Heart left ventricle (tissue), 16 donors: ENCODE measurements at regions not wholly inside any gene's neighbourhood (a gene's known extent, or its start where the extent isn't known, plus 50 kb on each side); places are given as distances from the start of the nearest gene placed in this dataset.

Experiments
- ATAC-seq, 4 donors: fragments of 200-7000 bp; cut with Tn5 transposase; one replicate each; pipeline ENCODE4 v1.9.1; 2020 to 2022; ENCODE audit warnings: moderate library complexity in 4 of 4, mild to moderate bottlenecking in 3 of 4, moderate number of reproducible peaks in 1 of 4
- DNase-seq, 5 donors: peaks; one replicate each; pipeline ENCODE4 v3.0.0-alpha.2; 2020
- H3K27ac ChIP-seq, 12 donors: fragments of 200-600 bp; sonication (generic) in 4 of 12; one replicate each; pipeline versions ENCODE4 v1.5.0 to v1.8.0; 2016 to 2022; ENCODE audit warnings: mild to moderate bottlenecking in 2 of 12
- H3K27me3 ChIP-seq, 9 donors: fragments of 200-600 bp; sonication (generic) in 2 of 9; one replicate each; pipeline versions ENCODE4 v1.5.1 to v1.8.0; 2016 to 2022; ENCODE audit warnings: mild to moderate bottlenecking in 3 of 9
- H3K36me3 ChIP-seq, 9 donors: fragments of 200-600 bp; sonication (generic) in 2 of 9; one replicate each; pipeline versions ENCODE4 v1.5.0 to v1.8.0; 2018 to 2022; ENCODE audit warnings: mild to moderate bottlenecking in 2 of 9
- H3K4me1 ChIP-seq, 12 donors: fragments of 200-600 bp; sonication (generic) in 4 of 12; one replicate each; pipeline versions ENCODE4 v1.5.0 to v1.8.0; 2016 to 2022; ENCODE audit warnings: mild to moderate bottlenecking in 3 of 12
- H3K4me3 ChIP-seq, 12 donors: fragments of 200-600 bp; sonication (generic) in 4 of 12; one replicate each; pipeline versions ENCODE4 v1.5.0 to v1.8.0; 2017 to 2022; ENCODE audit warnings: mild to moderate bottlenecking in 9 of 12, moderate library complexity in 4 of 12
- H3K9me3 ChIP-seq, 12 donors: fragments of 200-600 bp; sonication (generic) in 4 of 12; one replicate each; pipeline versions ENCODE4 v1.5.0 to v1.8.0; 2016 to 2022; ENCODE audit warnings: mild to moderate bottlenecking in 1 of 12
- POLR2A ChIP-seq, 2 donors: fragments of 450-650 bp; IDR thresholded peaks; one replicate each; pipeline ENCODE4 v1.6.1; 2017; ENCODE audit warnings: antibody characterized with exemption in 2 of 2, mild to moderate bottlenecking in 2 of 2, moderate library complexity in 2 of 2
- WGBS, 4 donors: extraction: QIAGEN DNeasy Blood & Tissue Kit in 2 of 4; methylation state at CpG; one replicate each; pipeline versions ENCODE4 v1.1.5 to v1.1.7; 2013 to 2018; 5-methylcytosine and 5-hydroxymethylcytosine counted together
- intact Hi-C, 10 donors: fragments of 100-400 bp; cut with DNase I; formaldehyde crosslinking; loops; one replicate each; pipeline versions ENCODE4 v1.11.1 to v1.14.2; 2022
- TF ChIP-seq, protein P1 (sequence below), 12 donors: fragments of 200-600 bp; sonication (generic) in 4 of 12; IDR thresholded peaks; one replicate each; pipeline versions ENCODE4 v1.5.0 to v1.8.0; 2018 to 2022; ENCODE audit warnings: antibody characterized with exemption in 12 of 12, mild to moderate bottlenecking in 5 of 12
- donor health status: ischemic (EF 13 %, LVEDD 7.1; RV severe dilation, severe dysfunction).
- donor health status: healthy with polysubstance abuse.
- donor health status: DM: no; HTN: yes; CAD: no.
- donor health status: DM: no; HTN: no; CAD: no.
- donor health status: ischemic (EF 25% LVEDD 6.9; RV normal size, moderate dysfunction).
- donor health status: ischemic (EF 25% LVEDD 5.7; RV mildly dilated, moderate dysfunction).
- donor health status: healthy.
- donor health status: DM: yes; HTN: yes; CAD: no.
- donor health status: ischemic (EF 35%, LVEDD 5.7; RV mildly dilated, moderate dysfunction).
- donor health status: nonischemic (EF 11% LVEDD 7.7; RV severe dilation, severe dysfunction).
- donor health status: DM: yes; HTN: yes; CAD: no.
- donor health status: PGD.
- donor health status: ischemic (EF 29% LVEDD 5.4; RV normal size, mild dysfunction).
- donor health status: nonischemic (EF 23%, LVEDD 6.1; RV moderate dilation, normal function).

DNA sequence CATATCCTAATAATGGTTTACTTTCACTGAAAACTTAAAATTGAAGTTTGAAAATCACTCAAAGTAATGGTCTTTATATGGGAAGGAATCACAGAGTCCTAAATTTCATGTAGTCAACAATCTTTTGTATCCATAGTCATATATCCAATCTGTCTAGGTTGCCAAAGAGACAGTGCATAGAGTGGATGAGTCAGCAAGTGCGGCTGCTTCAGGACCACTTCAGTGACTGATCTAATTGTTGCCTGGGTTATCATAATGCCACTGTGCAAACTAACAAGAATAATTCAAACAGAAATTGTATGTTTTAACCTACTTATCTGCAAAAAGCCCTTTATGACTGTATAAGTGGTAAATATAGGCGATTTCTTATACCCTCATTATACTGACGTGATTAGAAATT is 211.3 kb upstream of the PRR16 start:
- Histone ChIP-seq H3K9me3 (no peaks in the 10 kb centered on the region), H3K36me3 (no peaks in the 10 kb centered on the region), H3K4me3 (no peak overlapping the region), H3K27me3 (no peaks in the 10 kb centered on the region), H3K27ac (no peak overlapping the region), H3K4me1 (peaks cover 0 to 5% (median 0%) of the 10 kb centered on the region in 12 donors)
- TF ChIP-seq POLR2A (IDR thresholded peaks at IDR 0.05) = no peak
- TF ChIP-seq, protein P1, sequence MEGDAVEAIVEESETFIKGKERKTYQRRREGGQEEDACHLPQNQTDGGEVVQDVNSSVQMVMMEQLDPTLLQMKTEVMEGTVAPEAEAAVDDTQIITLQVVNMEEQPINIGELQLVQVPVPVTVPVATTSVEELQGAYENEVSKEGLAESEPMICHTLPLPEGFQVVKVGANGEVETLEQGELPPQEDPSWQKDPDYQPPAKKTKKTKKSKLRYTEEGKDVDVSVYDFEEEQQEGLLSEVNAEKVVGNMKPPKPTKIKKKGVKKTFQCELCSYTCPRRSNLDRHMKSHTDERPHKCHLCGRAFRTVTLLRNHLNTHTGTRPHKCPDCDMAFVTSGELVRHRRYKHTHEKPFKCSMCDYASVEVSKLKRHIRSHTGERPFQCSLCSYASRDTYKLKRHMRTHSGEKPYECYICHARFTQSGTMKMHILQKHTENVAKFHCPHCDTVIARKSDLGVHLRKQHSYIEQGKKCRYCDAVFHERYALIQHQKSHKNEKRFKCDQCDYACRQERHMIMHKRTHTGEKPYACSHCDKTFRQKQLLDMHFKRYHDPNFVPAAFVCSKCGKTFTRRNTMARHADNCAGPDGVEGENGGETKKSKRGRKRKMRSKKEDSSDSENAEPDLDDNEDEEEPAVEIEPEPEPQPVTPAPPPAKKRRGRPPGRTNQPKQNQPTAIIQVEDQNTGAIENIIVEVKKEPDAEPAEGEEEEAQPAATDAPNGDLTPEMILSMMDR (IDR thresholded peaks at IDR 0.05) = no peak
- ATAC-seq (no peak), DNase-seq (no peak)
- intact Hi-C loops = no loop called here
- 72 to 84% (median 77%) methylated on average over 3 of the region's 3 CpGs for WGBS, 4 donors

DNA sequence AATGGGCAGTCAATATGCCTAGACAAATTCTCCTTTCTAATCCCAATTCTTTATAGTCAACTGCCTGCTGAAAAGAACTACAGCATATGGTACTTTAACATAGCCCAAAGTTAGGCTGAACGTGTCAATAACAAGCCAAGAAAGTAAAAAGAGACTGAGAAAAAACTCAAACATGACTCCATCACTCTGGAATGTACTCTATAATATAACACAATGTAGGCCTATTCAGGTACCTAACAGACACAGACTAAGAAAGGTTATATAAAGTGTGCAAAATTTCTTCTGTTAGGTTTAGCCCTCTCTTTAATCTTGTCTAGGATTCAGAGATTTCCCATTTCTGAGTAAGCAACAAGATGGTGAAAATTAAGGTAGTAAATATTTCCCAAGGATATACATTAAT is 209.7 kb upstream of the PRR16 start:
- TF ChIP-seq, protein P1 (IDR thresholded peaks at IDR 0.05) = no peak
- no peak for TF ChIP-seq POLR2A (IDR thresholded peaks at IDR 0.05)
- intact Hi-C loops = no loop called here
- DNase-seq = no peak
- no peaks in the 10 kb centered on the region for H3K9me3 ChIP-seq
- H3K36me3 ChIP-seq = no peaks in the 10 kb centered on the region
- no peak for ATAC-seq
- H3K4me3 ChIP-seq = no peak overlapping the region
- peaks cover 0 to 6% (median 0%) of the 10 kb centered on the region in 12 donors for H3K4me1 ChIP-seq
- H3K27ac ChIP-seq = no peak overlapping the region
- 55 to 68% (median 61%) methylated on average over 1 of the region's 1 CpG for WGBS, 4 donors
- no peaks in the 10 kb centered on the region for H3K27me3 ChIP-seq

- Histone ChIP-seq H3K36me3 (no peaks in the 10 kb centered on the region), H3K4me1 (peaks cover 0 to 6% (median 0%) of the 10 kb centered on the region in 12 donors), H3K27ac (no peak overlapping the region), H3K9me3 (no peaks in the 10 kb centered on the region), H3K4me3 (no peak overlapping the region), H3K27me3 (no peaks in the 10 kb centered on the region)
- ATAC-seq (no peak), DNase-seq (no peak)
- intact Hi-C loops = no loop called here
- 44 to 79% (median 61%) methylated on average over 2 of the region's 2 CpGs for WGBS, 4 donors
- TF ChIP-seq POLR2A (IDR thresholded peaks at IDR 0.05) = no peak
- TF ChIP-seq, protein P1 (IDR thresholded peaks at IDR 0.05) = no peak
Observed at GRCh38 chr5:120255214-120255613, 208.9 kb upstream of the PRR16 start.

GRCh38 chr5:120256376-120256775 is 207.7 kb upstream of the PRR16 start:
- WGBS, 4 donors = 52 to 64% (median 61%) methylated on average over 1 of the region's 1 CpG
- no peak overlapping the region for H3K27ac ChIP-seq
- DNase-seq (no peak), ATAC-seq (no peak)
- peaks cover 0 to 6% (median 0%) of the 10 kb centered on the region in 12 donors for H3K4me1 ChIP-seq
- H3K36me3 ChIP-seq = no peaks in the 10 kb centered on the region
- H3K4me3 ChIP-seq = no peak overlapping the region
- H3K9me3 ChIP-seq = no peaks in the 10 kb centered on the region
- intact Hi-C loops = no loop called here
- no peaks in the 10 kb centered on the region for H3K27me3 ChIP-seq
- TF ChIP-seq POLR2A (IDR thresholded peaks at IDR 0.05) = no peak
- TF ChIP-seq, protein P1 (IDR thresholded peaks at IDR 0.05) = no peak
